SK-N-SH (cell line): ENCODE measurements at regions not wholly inside any gene's neighbourhood (a gene's known extent, or its start where the extent isn't known, plus 50 kb on each side); places are given as distances from the start of the nearest gene placed in this dataset.

Experiments
- CTCF ChIA-PET: fragments of 300-600, 350-600 bp; formaldehyde crosslinking; extraction: SDS; loops from one replicate; lab custom pipeline; 2021; lab: Yijun Ruan, JAX
- POLR2A ChIA-PET: fragments of 350-600 bp; sonication (Branson Sonifier 250); formaldehyde crosslinking; extraction: SDS; loops from one replicate; lab custom pipeline; 2020; ENCODE audit warnings: antibody characterized with exemption, inconsistent platforms; lab: Yijun Ruan, JAX
- DNase-seq: peaks from one replicate; pipeline ENCODE4 v3.0.0; 2012
- H2AFZ ChIP-seq: fragments of 200-600 bp; sonication (generic); 2 replicates; pipeline ENCODE4 v1.8.1; 2016; ENCODE audit warnings: antibody characterized with exemption, mild to moderate bottlenecking, low read depth
- H3F3A ChIP-seq: fragments of 200-600 bp; sonication (generic); replicated peaks from 2 replicates; pipeline ENCODE3; 2016; ENCODE audit warnings: antibody characterized with exemption, mild to moderate bottlenecking; ENCODE audit not compliant: insufficient read depth
- H3K27ac ChIP-seq, 2 experiments: fragments of 200-500 bp in 1 of 2; fragments of 200-600 bp in 1 of 2; sonication (Bioruptor generic) in 1 of 2; sonication (generic), shearing (Covaris generic) in 1 of 2; 2 replicates each; pipeline versions ENCODE4 v1.5.1 to v1.6.1; 2014 to 2016; ENCODE audit warnings: low read depth in 2 of 2, inconsistent platforms in 1 of 2, low read length in 1 of 2, mild to moderate bottlenecking in 1 of 2, mixed read lengths in 1 of 2
- H3K27me3 ChIP-seq: fragments of 200-600 bp; sonication (generic), shearing (Covaris generic); 2 replicates; pipeline ENCODE4 v1.6.1; 2016; ENCODE audit warnings: mixed run types; ENCODE audit not compliant: insufficient read depth
- H3K36me3 ChIP-seq, 2 experiments: fragments of 200-500 bp in 1 of 2; fragments of 200-600 bp in 1 of 2; sonication (Bioruptor generic) in 1 of 2; sonication (generic) in 1 of 2; replicated peaks in 1 of 2; 2 replicates each; pipeline versions ENCODE3 to v1.5.1; 2014 to 2016; ENCODE audit warnings: low read length in 1 of 2, mild to moderate bottlenecking in 1 of 2; ENCODE audit not compliant: insufficient read depth in 2 of 2, control insufficient read depth in 1 of 2
- H3K4me1 ChIP-seq, 2 experiments: fragments of 200-500 bp in 1 of 2; fragments of 200-600 bp in 1 of 2; sonication (Bioruptor generic) in 1 of 2; sonication (generic), shearing (Covaris generic) in 1 of 2; 2 replicates each; pipeline versions ENCODE4 v1.5.1 to v1.6.1; 2014 to 2016; ENCODE audit warnings: low read depth in 1 of 2, low read length in 1 of 2, mixed run types in 1 of 2; ENCODE audit not compliant: insufficient read depth in 2 of 2, control insufficient read depth in 1 of 2
- H3K4me2 ChIP-seq: fragments of 200-600 bp; sonication (generic), shearing (Covaris generic); 2 replicates; pipeline ENCODE4 v1.6.1; 2017; ENCODE audit warnings: mixed run types
- H3K4me3 ChIP-seq, 2 experiments: fragments of 200-500 bp in 1 of 2; fragments of 200-600 bp in 1 of 2; sonication (Bioruptor generic) in 1 of 2; sonication (generic), shearing (Covaris generic) in 1 of 2; 2 replicates each; pipeline versions ENCODE4 v1.5.1 to v1.8.1; 2014 to 2016; ENCODE audit warnings: low read depth in 2 of 2, inconsistent platforms in 1 of 2, low read length in 1 of 2, mild to moderate bottlenecking in 1 of 2, mixed read lengths in 1 of 2, moderate library complexity in 1 of 2
- H3K79me2 ChIP-seq: fragments of 200-600 bp; sonication (generic); 2 replicates; pipeline ENCODE4 v1.8.1; 2017; ENCODE audit warnings: mild to moderate bottlenecking; ENCODE audit not compliant: insufficient read depth
- H3K9ac ChIP-seq: fragments of 200-600 bp; sonication (generic); 2 replicates; pipeline ENCODE4 v1.6.1; 2017; ENCODE audit warnings: mixed run types
- H3K9me2 ChIP-seq: fragments of 200-600 bp; sonication (generic); 2 replicates; pipeline ENCODE4 v1.6.1; 2017; ENCODE audit warnings: mixed run types
- H3K9me3 ChIP-seq: fragments of 200-600 bp; sonication (generic); 2 replicates; pipeline ENCODE4 v1.6.1; 2017; ENCODE audit warnings: mixed run types, mild to moderate bottlenecking, moderate library complexity
- H4K20me1 ChIP-seq: fragments of 200-600 bp; sonication (generic); 2 replicates; pipeline ENCODE4 v1.6.1; 2017; ENCODE audit warnings: mild to moderate bottlenecking, mixed run types; ENCODE audit not compliant: insufficient read depth
- GATA2 ChIP-seq: sonication (generic); formaldehyde crosslinking; IDR thresholded peaks from 2 replicates; pipeline ENCODE4 v1.5.0; 2020; ENCODE audit warnings: mild to moderate bottlenecking, missing genetic modification reagents
- MEF2A ChIP-seq: IDR thresholded peaks from 2 replicates; pipeline ENCODE4 v1.4.0; 2012; ENCODE audit warnings: low read depth, borderline replicate concordance
- NRF1 ChIP-seq: IDR thresholded peaks from 2 replicates; pipeline ENCODE4 v1.6.1; 2012; ENCODE audit warnings: low read depth, mild to moderate bottlenecking, low read length
- RFX5 ChIP-seq: IDR thresholded peaks from 2 replicates; pipeline ENCODE4 v1.6.1; 2012; ENCODE audit warnings: mild to moderate bottlenecking, improper control_type of control experiment, low read length
- SMC3 ChIP-seq: IDR thresholded peaks from 2 replicates; pipeline ENCODE4 v1.6.1; 2012; ENCODE audit warnings: low read depth, low read length, improper control_type of control experiment
- TEAD4 ChIP-seq: IDR thresholded peaks from 2 replicates; pipeline ENCODE4 v1.4.0; 2012; ENCODE audit warnings: mild to moderate bottlenecking, borderline replicate concordance; ENCODE audit not compliant: insufficient read depth
- WGBS: methylation state at CpG from one replicate; pipeline ENCODE4 v1.1.6; 2017; ENCODE audit warnings: low lambda C conversion rate; 5-methylcytosine and 5-hydroxymethylcytosine counted together
- TF ChIP-seq, protein P1 (sequence below): IDR thresholded peaks from 2 replicates; pipeline ENCODE4; 2012
- TF ChIP-seq, protein P2 (sequence below): IDR thresholded peaks from 2 replicates; pipeline ENCODE4 v1.4.0; 2012; ENCODE audit warnings: low read depth, borderline replicate concordance
- TF ChIP-seq, protein P3 (sequence below): fragments of 150-350 bp; IDR thresholded peaks from 2 replicates; pipeline ENCODE4 v1.6.1; 2017; ENCODE audit warnings: antibody characterized with exemption, low read length, low read depth, borderline replicate concordance
- TF ChIP-seq, protein P4 (sequence below): IDR thresholded peaks from 2 replicates; pipeline ENCODE4 v1.6.1; 2012; ENCODE audit warnings: mild to moderate bottlenecking, low read depth, low read length, moderate library complexity

DNA sequence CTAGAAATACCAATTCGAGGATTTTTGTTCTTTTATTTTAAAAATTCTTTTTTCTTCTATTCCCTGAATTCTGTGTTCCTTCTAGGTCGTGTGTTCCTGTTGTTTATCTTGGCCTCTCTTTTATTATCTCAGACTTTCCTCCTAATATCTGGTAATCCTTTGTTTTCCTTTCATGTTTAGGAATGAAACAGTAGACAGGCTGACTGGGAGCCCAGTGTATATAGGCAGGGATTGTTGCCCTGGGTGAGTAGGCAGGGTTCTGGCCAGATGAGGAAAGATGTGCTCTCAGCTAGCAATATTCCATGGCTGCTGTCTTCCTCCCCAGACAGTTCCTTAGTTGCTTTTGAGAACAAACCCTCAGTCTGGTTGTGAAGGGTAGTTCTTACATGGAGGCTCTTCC, 161.8 kb upstream of the PDE4B start:
- TF ChIP-seq, protein P1, sequence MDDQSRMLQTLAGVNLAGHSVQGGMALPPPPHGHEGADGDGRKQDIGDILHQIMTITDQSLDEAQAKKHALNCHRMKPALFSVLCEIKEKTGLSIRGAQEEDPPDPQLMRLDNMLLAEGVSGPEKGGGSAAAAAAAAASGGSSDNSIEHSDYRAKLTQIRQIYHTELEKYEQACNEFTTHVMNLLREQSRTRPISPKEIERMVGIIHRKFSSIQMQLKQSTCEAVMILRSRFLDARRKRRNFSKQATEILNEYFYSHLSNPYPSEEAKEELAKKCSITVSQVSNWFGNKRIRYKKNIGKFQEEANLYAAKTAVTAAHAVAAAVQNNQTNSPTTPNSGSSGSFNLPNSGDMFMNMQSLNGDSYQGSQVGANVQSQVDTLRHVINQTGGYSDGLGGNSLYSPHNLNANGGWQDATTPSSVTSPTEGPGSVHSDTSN: no peak
- TF ChIP-seq MEF2A: no peak
- TF ChIP-seq SMC3: no peak
- no peak for TF ChIP-seq GATA2 (CRISPR knock-in tag)
- TF ChIP-seq, protein P2, sequence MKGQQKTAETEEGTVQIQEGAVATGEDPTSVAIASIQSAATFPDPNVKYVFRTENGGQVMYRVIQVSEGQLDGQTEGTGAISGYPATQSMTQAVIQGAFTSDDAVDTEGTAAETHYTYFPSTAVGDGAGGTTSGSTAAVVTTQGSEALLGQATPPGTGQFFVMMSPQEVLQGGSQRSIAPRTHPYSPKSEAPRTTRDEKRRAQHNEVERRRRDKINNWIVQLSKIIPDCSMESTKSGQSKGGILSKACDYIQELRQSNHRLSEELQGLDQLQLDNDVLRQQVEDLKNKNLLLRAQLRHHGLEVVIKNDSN: no peak
- TF ChIP-seq NRF1: no peak
- TF ChIP-seq, protein P3, sequence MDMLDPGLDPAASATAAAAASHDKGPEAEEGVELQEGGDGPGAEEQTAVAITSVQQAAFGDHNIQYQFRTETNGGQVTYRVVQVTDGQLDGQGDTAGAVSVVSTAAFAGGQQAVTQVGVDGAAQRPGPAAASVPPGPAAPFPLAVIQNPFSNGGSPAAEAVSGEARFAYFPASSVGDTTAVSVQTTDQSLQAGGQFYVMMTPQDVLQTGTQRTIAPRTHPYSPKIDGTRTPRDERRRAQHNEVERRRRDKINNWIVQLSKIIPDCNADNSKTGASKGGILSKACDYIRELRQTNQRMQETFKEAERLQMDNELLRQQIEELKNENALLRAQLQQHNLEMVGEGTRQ: no peak
- no peak for TF ChIP-seq RFX5
- H3K27me3 ChIP-seq: no peaks in the 10 kb centered on the region
- no peaks in the 10 kb centered on the region; a peak in 1 of 4 replicates for H3K4me1 ChIP-seq
- no peaks in the 10 kb centered on the region for H3K9me3 ChIP-seq
- ChIA-PET POLR2A (no interaction called here), CTCF (no interaction called here)
- no peaks in the 10 kb centered on the region for H4K20me1 ChIP-seq
- H3F3A ChIP-seq: no peaks in the 10 kb centered on the region
- H3K4me3 ChIP-seq: no peak overlapping the region
- no peak overlapping the region for H3K9ac ChIP-seq
- no peak overlapping the region for H3K27ac ChIP-seq
- 33% methylated on average over 2 of the region's 2 CpGs for WGBS
- no peaks in the 10 kb centered on the region for H3K36me3 ChIP-seq
- H3K9me2 ChIP-seq: no peaks in the 10 kb centered on the region; the same call in none of the 2 replicates
- DNase-seq: no peak
- no peak overlapping the region for H3K4me2 ChIP-seq
- H2AFZ ChIP-seq: no peak overlapping the region
- H3K79me2 ChIP-seq: no peaks in the 10 kb centered on the region

DNA sequence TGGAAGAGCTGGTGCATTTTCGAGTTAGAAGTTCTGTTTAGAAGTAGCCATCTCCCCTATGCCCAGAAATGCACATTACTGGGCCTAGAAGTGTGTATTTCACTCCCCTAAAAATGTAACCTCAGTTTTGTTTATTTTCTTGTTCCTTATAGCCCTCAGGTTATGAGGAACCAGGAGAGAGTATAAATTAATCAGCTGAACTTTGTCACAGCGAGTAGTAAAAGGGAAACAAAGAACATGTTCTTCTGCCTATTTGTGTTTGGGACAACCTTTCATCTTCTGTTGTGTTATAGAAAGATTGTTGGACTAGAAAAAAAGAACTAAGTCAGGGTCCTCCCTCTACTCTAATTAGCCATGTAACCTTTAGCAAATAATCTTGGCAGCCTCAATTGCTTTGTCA, 160.5 kb upstream of the PDE4B start:
- no peak overlapping the region for H3K4me3 ChIP-seq
- no peak for DNase-seq
- no peaks in the 10 kb centered on the region for H3K79me2 ChIP-seq
- H3K4me2 ChIP-seq: no peak overlapping the region
- no peak overlapping the region for H3K9ac ChIP-seq
- H3K9me3 ChIP-seq: no peaks in the 10 kb centered on the region
- no peak overlapping the region for H2AFZ ChIP-seq
- no peaks in the 10 kb centered on the region; a peak in 1 of 4 replicates for H3K4me1 ChIP-seq
- no peaks in the 10 kb centered on the region for H4K20me1 ChIP-seq
- TF ChIP-seq MEF2A (no peak), GATA2 (CRISPR knock-in tag) (no peak), TEAD4 (no peak)
- TF ChIP-seq, protein P3: no peak
- TF ChIP-seq, protein P4, sequence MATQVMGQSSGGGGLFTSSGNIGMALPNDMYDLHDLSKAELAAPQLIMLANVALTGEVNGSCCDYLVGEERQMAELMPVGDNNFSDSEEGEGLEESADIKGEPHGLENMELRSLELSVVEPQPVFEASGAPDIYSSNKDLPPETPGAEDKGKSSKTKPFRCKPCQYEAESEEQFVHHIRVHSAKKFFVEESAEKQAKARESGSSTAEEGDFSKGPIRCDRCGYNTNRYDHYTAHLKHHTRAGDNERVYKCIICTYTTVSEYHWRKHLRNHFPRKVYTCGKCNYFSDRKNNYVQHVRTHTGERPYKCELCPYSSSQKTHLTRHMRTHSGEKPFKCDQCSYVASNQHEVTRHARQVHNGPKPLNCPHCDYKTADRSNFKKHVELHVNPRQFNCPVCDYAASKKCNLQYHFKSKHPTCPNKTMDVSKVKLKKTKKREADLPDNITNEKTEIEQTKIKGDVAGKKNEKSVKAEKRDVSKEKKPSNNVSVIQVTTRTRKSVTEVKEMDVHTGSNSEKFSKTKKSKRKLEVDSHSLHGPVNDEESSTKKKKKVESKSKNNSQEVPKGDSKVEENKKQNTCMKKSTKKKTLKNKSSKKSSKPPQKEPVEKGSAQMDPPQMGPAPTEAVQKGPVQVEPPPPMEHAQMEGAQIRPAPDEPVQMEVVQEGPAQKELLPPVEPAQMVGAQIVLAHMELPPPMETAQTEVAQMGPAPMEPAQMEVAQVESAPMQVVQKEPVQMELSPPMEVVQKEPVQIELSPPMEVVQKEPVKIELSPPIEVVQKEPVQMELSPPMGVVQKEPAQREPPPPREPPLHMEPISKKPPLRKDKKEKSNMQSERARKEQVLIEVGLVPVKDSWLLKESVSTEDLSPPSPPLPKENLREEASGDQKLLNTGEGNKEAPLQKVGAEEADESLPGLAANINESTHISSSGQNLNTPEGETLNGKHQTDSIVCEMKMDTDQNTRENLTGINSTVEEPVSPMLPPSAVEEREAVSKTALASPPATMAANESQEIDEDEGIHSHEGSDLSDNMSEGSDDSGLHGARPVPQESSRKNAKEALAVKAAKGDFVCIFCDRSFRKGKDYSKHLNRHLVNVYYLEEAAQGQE: no peak
- TF ChIP-seq, all 33 proteins: peak for 0
- Histone ChIP-seq H3K36me3 (no peaks in the 10 kb centered on the region), H3F3A (no peaks in the 10 kb centered on the region), H3K27me3 (no peaks in the 10 kb centered on the region), H3K9me2 (no peaks in the 10 kb centered on the region; the same call in none of the 2 replicates), H3K27ac (no peak overlapping the region)
- POLR2A ChIA-PET: no interaction called here
- WGBS: 48% methylated on average over 2 of the region's 2 CpGs
- CTCF ChIA-PET: no interaction called here
